Stimulated activated CD4-positive, alpha-beta T cell treated with anti-CD3 and anti-CD28 coated beads, Interleukin-2, amount 100 ng/mL, for 24 hours (primary cell): ENCODE measurements at regions not wholly inside any gene's neighbourhood (a gene's known extent, or its start where the extent isn't known, plus 50 kb on each side); places are given as distances from the start of the nearest gene placed in this dataset.

ENCODE experiments used
- DNase-seq, 2 donors: peaks; one replicate each; pipeline ENCODE4 v3.0.0-alpha.2; 2020

DNA sequence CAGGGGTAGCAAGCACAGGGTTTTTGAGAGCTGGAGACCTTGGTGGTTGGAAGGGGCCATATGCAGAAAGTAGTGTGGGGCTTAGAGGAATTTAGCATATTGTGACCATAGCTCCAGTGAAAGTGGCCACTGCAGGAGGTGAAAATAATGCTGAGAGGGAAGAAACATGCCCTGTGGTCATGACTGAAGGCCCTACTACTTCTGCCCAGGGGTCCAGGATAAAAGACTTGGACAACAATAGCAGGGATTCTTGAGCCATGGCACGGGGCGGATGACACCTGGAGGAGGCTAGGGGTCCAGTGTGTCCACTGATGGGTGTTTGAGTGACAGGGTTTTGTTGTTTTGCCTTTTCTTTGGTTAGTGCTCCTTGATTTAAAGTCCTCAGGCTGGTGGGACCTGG, 694.6 kb downstream of the CPS1 start:
- no peak for DNase-seq

DNA sequence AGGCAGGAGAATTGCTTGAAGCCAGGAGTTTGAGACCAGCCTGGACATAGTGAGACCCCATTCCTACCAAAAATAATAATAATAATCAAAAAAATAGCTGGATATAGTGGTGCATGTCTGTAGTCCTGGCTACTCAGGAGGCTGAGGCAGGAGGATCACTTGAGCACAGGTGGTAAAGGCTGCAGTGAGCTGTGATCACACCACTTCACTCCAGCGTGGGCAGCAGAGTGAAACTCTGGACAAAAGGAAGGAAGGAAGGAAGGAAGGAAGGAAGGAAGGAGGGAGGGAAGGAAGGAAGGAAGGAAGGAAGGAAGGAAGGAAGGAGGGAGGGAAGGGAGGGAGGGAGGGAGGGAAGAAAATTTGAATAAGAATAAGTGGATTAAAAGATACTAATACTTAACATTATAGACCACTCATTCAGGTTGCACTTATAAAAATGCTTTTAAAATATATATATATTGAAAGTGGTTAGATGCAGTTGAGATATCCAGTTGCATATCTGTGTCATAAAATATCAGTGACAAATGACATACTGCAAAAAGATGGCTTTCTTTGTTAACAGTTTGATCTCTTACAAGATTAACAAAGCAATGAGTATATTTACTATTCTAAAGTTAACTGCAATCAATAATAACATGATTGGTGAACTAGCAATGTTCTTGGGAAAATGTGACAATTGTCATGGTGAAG, 702.4 kb downstream of the CPS1 start:
- no peak for DNase-seq

DNA sequence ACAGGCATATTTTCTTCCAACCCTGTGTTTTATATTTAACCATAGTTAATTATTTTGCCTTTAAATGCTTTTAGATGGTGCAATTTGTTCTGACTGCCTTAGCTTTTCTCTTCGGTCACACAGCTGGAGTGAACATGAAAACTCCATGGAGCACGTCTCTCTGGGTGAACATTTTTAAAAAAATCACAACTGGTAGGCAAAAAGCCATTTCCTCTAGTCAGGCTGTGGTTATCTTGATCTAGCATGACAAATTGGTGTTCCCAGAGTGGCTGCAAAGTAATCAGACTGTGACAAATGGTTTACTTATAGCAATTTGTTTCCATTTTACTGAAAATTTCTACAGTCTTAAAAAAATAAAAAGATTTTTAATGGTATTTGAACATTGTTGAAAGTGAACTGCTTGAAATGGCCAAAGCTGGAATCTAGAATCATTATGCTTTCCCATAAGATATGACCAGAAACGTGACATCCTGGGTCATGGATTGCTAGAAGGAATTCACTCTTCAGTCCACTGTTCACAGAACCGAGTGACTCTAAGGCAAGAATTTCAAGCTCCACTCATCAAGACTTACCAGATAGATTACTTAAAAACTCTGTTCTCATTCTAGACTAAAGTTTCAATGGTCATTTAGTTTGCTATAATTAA, 703.6 kb downstream of the CPS1 start:
- no peak for DNase-seq

DNA sequence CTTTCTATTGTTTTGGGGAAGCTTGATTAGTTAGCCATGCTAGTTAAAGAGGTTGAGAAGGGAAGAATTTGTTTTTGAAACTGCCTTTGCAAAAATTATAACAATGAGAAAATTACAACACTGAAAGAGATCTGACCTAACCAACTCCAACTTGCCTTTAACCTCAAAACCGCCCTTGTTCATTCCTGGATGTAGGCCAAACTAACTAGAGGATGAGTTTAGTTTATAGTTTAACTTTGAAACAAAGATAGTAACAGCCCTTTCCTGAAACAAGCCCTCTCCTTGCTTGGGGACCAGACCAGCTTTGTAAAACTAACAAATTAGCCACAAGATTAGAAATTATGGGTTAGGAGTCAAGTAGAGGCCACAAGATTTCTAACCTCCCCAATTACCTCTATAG, 713.9 kb downstream of the CPS1 start:
- DNase-seq, result no peak

DNA sequence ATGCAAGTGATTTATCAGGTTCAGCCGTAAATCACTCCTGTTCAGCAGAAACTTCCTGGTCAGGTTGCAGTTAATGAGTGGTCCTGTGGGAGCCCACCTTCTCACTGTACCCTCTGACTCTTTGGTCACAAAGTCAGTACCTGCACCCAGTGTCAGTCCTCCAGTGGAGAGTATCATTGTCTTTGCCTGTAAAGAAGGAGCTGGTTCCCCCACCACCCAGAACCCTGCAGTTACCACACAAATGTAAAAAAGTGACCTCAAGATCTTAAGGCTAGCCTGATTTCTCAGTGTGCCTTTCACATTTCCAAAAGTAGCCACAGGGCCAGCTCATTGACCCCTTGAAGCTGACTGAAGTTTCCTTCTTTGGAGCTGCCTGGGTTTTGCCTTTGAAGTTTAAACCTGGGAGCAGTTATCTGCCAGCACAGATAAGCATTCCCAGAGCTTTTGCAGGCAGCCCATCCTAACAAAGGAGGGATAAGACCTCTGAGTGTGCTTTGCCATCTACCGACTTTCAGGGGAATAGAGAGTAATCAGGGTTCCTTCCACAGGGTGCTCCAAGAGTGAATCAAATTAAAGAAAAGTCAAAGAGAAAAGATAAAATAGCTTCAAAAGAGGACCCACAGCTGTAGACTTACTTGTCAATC, 725.2 kb downstream of the CPS1 start:
- no peak for DNase-seq

DNA sequence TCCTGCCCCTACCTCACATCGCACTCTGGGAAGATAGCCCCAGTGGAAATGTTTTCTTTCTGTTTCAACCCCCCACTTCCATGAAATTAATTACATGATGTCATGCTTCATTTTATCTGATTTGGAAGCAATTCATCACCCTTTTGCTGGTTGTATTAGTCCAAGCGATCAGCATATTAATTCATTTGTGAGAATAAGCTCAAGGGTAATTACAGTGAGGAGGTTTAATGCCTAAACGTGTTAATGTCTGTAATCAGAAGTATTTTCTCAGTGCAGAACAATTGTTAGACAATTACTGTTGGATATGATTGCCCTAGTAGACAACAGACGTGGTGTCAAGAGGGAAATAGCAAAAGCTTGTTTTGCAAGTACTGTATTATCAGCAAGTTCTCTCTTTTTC, 746.3 kb downstream of the CPS1 start:
- DNase-seq, result no peak

DNA sequence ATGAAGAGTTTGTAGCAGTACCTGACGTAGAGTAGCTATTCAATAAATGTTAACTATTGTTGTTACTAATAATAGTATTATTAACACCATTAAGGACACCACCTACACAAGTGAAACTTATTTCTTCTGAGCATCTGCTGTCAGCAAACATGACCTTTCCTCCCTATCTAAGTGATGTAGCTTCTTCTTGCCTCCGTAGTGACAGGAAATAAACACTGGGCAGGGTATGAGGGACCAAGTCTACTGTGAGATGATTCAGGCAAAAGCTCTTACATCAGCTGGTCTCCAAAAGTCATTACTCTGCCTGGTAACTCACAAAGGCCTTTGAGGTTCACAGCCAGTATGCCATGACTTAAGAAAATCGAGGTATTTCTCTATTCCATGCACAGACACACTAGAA, 750.5 kb downstream of the CPS1 start:
- no peak for DNase-seq
